ENCODE measurements at regions not wholly inside any gene's neighbourhood (a gene's known extent, or its start where the extent isn't known, plus 50 kb on each side); places are given as distances from the start of the nearest gene placed in this dataset.

DNA sequence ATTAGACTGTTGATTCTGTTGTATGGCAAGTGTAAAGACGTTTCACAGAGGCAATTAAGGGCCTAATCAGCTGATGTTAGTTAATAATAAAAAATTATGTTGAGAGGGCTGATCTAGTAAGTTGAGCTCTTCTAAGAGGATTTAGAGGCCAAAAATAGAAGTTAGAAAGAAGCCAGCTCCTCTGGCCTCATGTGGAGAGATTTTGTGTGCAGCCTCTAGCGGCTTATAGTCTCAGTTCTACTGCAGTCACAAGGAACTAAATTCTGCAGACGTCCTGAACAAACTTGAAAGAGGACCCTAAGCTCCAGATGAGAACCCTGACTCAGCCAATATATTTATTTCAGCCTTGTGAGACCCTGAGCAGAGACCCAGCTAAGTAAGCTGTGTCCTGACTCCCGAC is 498.6 kb downstream of the BTBD3 start:
- Mint-ChIP-seq H3K4me1 (ENCODE audit: unreplicated experiment) (peaks cover 20% of the 10 kb centered on the region), H3K36me3 (no peaks in the 10 kb centered on the region), H3K9me3 (no peaks in the 10 kb centered on the region), H3K27ac (no peak overlapping the region), H3K4me3 (no peak overlapping the region), H3K27me3 (no peaks in the 10 kb centered on the region)
- DNase-seq (ENCODE audit: extremely low spot score, unreplicated experiment): no peak
- TF ChIP-seq, protein P1, sequence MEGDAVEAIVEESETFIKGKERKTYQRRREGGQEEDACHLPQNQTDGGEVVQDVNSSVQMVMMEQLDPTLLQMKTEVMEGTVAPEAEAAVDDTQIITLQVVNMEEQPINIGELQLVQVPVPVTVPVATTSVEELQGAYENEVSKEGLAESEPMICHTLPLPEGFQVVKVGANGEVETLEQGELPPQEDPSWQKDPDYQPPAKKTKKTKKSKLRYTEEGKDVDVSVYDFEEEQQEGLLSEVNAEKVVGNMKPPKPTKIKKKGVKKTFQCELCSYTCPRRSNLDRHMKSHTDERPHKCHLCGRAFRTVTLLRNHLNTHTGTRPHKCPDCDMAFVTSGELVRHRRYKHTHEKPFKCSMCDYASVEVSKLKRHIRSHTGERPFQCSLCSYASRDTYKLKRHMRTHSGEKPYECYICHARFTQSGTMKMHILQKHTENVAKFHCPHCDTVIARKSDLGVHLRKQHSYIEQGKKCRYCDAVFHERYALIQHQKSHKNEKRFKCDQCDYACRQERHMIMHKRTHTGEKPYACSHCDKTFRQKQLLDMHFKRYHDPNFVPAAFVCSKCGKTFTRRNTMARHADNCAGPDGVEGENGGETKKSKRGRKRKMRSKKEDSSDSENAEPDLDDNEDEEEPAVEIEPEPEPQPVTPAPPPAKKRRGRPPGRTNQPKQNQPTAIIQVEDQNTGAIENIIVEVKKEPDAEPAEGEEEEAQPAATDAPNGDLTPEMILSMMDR (conservative IDR thresholded peaks at IDR 0.05): no peak

- Mint-ChIP-seq H3K4me1 (ENCODE audit: unreplicated experiment) (peaks cover 4% of the 10 kb centered on the region), H3K27ac (no peak overlapping the region), H3K9me3 (no peaks in the 10 kb centered on the region), H3K27me3 (no peaks in the 10 kb centered on the region), H3K4me3 (no peak overlapping the region), H3K36me3 (no peaks in the 10 kb centered on the region)
- TF ChIP-seq, protein P1 (conservative IDR thresholded peaks at IDR 0.05): no peak
- no peak for DNase-seq (ENCODE audit: extremely low spot score, unreplicated experiment)
Measured at GRCh38 chr20:12433724-12434123, 516.0 kb downstream of the BTBD3 start.

GRCh38 chr20:12434672-12435071 is 517.0 kb downstream of the BTBD3 start:
- no peak overlapping the region for H3K4me3 Mint-ChIP-seq
- no peak for DNase-seq (ENCODE audit: extremely low spot score, unreplicated experiment)
- H3K27me3 Mint-ChIP-seq: no peaks in the 10 kb centered on the region
- no peaks in the 10 kb centered on the region for H3K9me3 Mint-ChIP-seq
- H3K36me3 Mint-ChIP-seq: no peaks in the 10 kb centered on the region
- TF ChIP-seq, protein P1 (conservative IDR thresholded peaks at IDR 0.05): no peak
- peaks cover 4% of the 10 kb centered on the region for H3K4me1 Mint-ChIP-seq (ENCODE audit: unreplicated experiment)
- no peak overlapping the region for H3K27ac Mint-ChIP-seq

DNA sequence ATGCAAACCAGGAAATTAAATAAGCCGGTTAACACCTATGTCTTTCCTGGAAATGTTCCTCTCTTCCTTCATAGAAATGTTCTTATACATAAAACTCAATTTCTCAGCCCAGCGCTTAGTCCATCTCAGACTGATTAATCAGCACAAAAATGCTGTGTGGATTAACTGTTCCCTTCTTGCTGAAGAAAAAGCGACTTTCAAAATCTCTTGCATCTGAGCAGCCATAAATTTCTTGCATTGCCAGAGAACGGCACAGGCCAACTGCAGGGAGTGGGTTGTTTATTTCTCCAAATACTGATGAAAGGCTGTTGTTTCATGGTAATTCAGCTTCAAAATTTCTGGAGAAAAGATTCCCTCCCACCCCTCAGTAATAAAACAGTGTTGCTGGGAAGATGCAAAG is 517.6 kb downstream of the BTBD3 start:
- Mint-ChIP-seq H3K36me3 (no peaks in the 10 kb centered on the region), H3K4me1 (ENCODE audit: unreplicated experiment) (peaks cover 4% of the 10 kb centered on the region), H3K27ac (no peak overlapping the region), H3K27me3 (no peaks in the 10 kb centered on the region), H3K4me3 (no peak overlapping the region), H3K9me3 (no peaks in the 10 kb centered on the region)
- TF ChIP-seq, protein P1 (conservative IDR thresholded peaks at IDR 0.05): no peak
- no peak for DNase-seq (ENCODE audit: extremely low spot score, unreplicated experiment)

DNA sequence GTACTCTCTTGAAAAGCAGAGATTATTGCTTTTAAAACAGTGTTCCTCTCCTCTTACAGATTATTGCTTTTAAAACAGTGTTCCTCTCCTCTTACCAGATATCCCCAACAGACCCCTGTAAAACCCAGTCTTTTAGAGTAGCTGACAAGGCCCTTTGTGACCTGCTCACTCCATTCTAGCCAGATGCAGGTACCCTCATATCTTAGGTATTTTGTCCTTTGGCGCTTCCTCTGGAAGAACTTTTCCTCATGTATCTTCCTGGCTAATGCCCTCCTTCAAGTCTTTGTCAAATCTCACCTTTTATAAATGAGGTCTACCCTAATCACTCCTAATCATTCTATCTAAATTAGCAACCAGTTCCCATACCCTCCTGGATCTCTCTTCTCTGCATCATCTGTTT is 536.0 kb downstream of the BTBD3 start:
- DNase-seq (ENCODE audit: extremely low spot score, unreplicated experiment): no peak
- Mint-ChIP-seq H3K9me3 (peaks cover 11% of the 10 kb centered on the region), H3K27me3 (no peaks in the 10 kb centered on the region), H3K4me1 (ENCODE audit: unreplicated experiment) (no peaks in the 10 kb centered on the region), H3K27ac (no peak overlapping the region), H3K36me3 (no peaks in the 10 kb centered on the region), H3K4me3 (no peak overlapping the region)
- TF ChIP-seq, protein P1 (conservative IDR thresholded peaks at IDR 0.05): no peak

- TF ChIP-seq, protein P1 (conservative IDR thresholded peaks at IDR 0.05): no peak
- DNase-seq (ENCODE audit: extremely low spot score, unreplicated experiment): no peak
- Mint-ChIP-seq H3K36me3 (no peaks in the 10 kb centered on the region), H3K4me1 (ENCODE audit: unreplicated experiment) (no peaks in the 10 kb centered on the region), H3K27ac (no peak overlapping the region), H3K4me3 (no peak overlapping the region), H3K27me3 (no peaks in the 10 kb centered on the region), H3K9me3 (peaks cover 11% of the 10 kb centered on the region)
Measured at GRCh38 chr20:12455148-12455547, 537.5 kb downstream of the BTBD3 start.

All from type B pancreatic cell (in vitro differentiated cells).